ENCODE measurements at regions not wholly inside any gene's neighbourhood (a gene's known extent, or its start where the extent isn't known, plus 50 kb on each side); places are given as distances from the start of the nearest gene placed in this dataset.

GRCh38 chr2:204223046-204223445 is 286.5 kb downstream of the ICOS start:
- peaks cover 3% of the 10 kb centered on the region for H3K9me3 Mint-ChIP-seq (ENCODE audit: low read depth)
- H3K4me1 Mint-ChIP-seq (ENCODE audit: low read depth), result no peaks in the 10 kb centered on the region

GRCh38 chr2:204223544-204223943 is 287.0 kb downstream of the ICOS start:
- Mint-ChIP-seq H3K4me1 (ENCODE audit: low read depth) (no peaks in the 10 kb centered on the region), H3K36me3 (no peaks in the 10 kb centered on the region), H3K27me3 (peaks cover 8% of the 10 kb centered on the region), H3K9me3 (ENCODE audit: low read depth) (no peaks in the 10 kb centered on the region), H3K27ac (no peak overlapping the region), H3K4me3 (no peak overlapping the region)

More at GRCh38 chr2:204223046-204223445, 286.5 kb downstream of the ICOS start:
- no peak overlapping the region for H3K4me3 Mint-ChIP-seq
- peaks cover 9% of the 10 kb centered on the region for H3K27me3 Mint-ChIP-seq
- H3K36me3 Mint-ChIP-seq, result no peaks in the 10 kb centered on the region
- no peak overlapping the region for H3K27ac Mint-ChIP-seq

- no peaks in the 10 kb centered on the region for H3K9me3 Mint-ChIP-seq (ENCODE audit: low read depth)
- no peak overlapping the region for H3K27ac Mint-ChIP-seq
- no peak overlapping the region for H3K4me3 Mint-ChIP-seq
- H3K27me3 Mint-ChIP-seq, result peaks cover 10% of the 10 kb centered on the region
- no peaks in the 10 kb centered on the region for H3K36me3 Mint-ChIP-seq
- no peaks in the 10 kb centered on the region for H3K4me1 Mint-ChIP-seq (ENCODE audit: low read depth)
Measured at GRCh38 chr2:204225671-204226073, 289.1 kb downstream of the ICOS start.

GRCh38 chr2:204226305-204226880 is 289.8 kb downstream of the ICOS start:
- Mint-ChIP-seq H3K4me1 (ENCODE audit: low read depth) (no peaks in the 10 kb centered on the region), H3K36me3 (no peaks in the 10 kb centered on the region), H3K9me3 (ENCODE audit: low read depth) (no peaks in the 10 kb centered on the region), H3K4me3 (no peak overlapping the region), H3K27ac (no peak overlapping the region), H3K27me3 (peaks cover 10% of the 10 kb centered on the region)

- no peaks in the 10 kb centered on the region for H3K4me1 Mint-ChIP-seq (ENCODE audit: low read depth)
- no peak overlapping the region for H3K27ac Mint-ChIP-seq
- H3K27me3 Mint-ChIP-seq, result peaks cover 8% of the 10 kb centered on the region
- no peaks in the 10 kb centered on the region for H3K36me3 Mint-ChIP-seq
- no peak overlapping the region for H3K4me3 Mint-ChIP-seq
- no peaks in the 10 kb centered on the region for H3K9me3 Mint-ChIP-seq (ENCODE audit: low read depth)
Measured at GRCh38 chr2:204228169-204228886, 291.8 kb downstream of the ICOS start.

GRCh38 chr2:204234248-204234647 is 297.7 kb downstream of the ICOS start:
- peaks cover 2% of the 10 kb centered on the region for H3K27me3 Mint-ChIP-seq
- no peaks in the 10 kb centered on the region for H3K4me1 Mint-ChIP-seq (ENCODE audit: low read depth)
- H3K9me3 Mint-ChIP-seq (ENCODE audit: low read depth), result no peaks in the 10 kb centered on the region
- H3K27ac Mint-ChIP-seq, result no peak overlapping the region
- no peaks in the 10 kb centered on the region for H3K36me3 Mint-ChIP-seq
- H3K4me3 Mint-ChIP-seq, result no peak overlapping the region

GRCh38 chr2:204234879-204235278 is 298.3 kb downstream of the ICOS start:
- peaks cover 2% of the 10 kb centered on the region for H3K27me3 Mint-ChIP-seq
- no peak overlapping the region for H3K4me3 Mint-ChIP-seq
- no peak overlapping the region for H3K27ac Mint-ChIP-seq
- no peaks in the 10 kb centered on the region for H3K4me1 Mint-ChIP-seq (ENCODE audit: low read depth)
- no peaks in the 10 kb centered on the region for H3K36me3 Mint-ChIP-seq
- H3K9me3 Mint-ChIP-seq (ENCODE audit: low read depth), result no peaks in the 10 kb centered on the region

GRCh38 chr2:204237416-204237815 is 300.9 kb downstream of the ICOS start:
- peaks cover 2% of the 10 kb centered on the region for H3K27me3 Mint-ChIP-seq
- H3K27ac Mint-ChIP-seq, result no peak overlapping the region
- H3K9me3 Mint-ChIP-seq (ENCODE audit: low read depth), result no peaks in the 10 kb centered on the region
- H3K36me3 Mint-ChIP-seq, result no peaks in the 10 kb centered on the region
- H3K4me1 Mint-ChIP-seq (ENCODE audit: low read depth), result peaks cover 2% of the 10 kb centered on the region
- H3K4me3 Mint-ChIP-seq, result no peak overlapping the region

GRCh38 chr2:204239411-204240165 is 303.0 kb downstream of the ICOS start:
- Mint-ChIP-seq H3K27me3 (peaks cover 4% of the 10 kb centered on the region), H3K36me3 (no peaks in the 10 kb centered on the region), H3K4me1 (ENCODE audit: low read depth) (peaks cover 12% of the 10 kb centered on the region), H3K4me3 (no peak overlapping the region), H3K27ac (no peak overlapping the region), H3K9me3 (ENCODE audit: low read depth) (no peaks in the 10 kb centered on the region)

- Mint-ChIP-seq H3K27me3 (peaks cover 4% of the 10 kb centered on the region), H3K4me3 (no peak overlapping the region), H3K36me3 (no peaks in the 10 kb centered on the region), H3K9me3 (ENCODE audit: low read depth) (no peaks in the 10 kb centered on the region), H3K27ac (no peak overlapping the region), H3K4me1 (ENCODE audit: low read depth) (peaks cover 12% of the 10 kb centered on the region)
Measured at GRCh38 chr2:204240961-204241360, 304.3 kb upstream of the PARD3B start.

- Mint-ChIP-seq H3K36me3 (no peaks in the 10 kb centered on the region), H3K27me3 (peaks cover 6% of the 10 kb centered on the region), H3K4me3 (no peak overlapping the region), H3K27ac (no peak overlapping the region), H3K9me3 (ENCODE audit: low read depth) (no peaks in the 10 kb centered on the region), H3K4me1 (ENCODE audit: low read depth) (no peaks in the 10 kb centered on the region)
Measured at GRCh38 chr2:204249437-204249836, 295.8 kb upstream of the PARD3B start.

GRCh38 chr2:204250692-204251091 is 294.6 kb upstream of the PARD3B start:
- Mint-ChIP-seq H3K27ac (no peak overlapping the region), H3K36me3 (no peaks in the 10 kb centered on the region), H3K27me3 (peaks cover 6% of the 10 kb centered on the region), H3K9me3 (ENCODE audit: low read depth) (no peaks in the 10 kb centered on the region), H3K4me3 (no peak overlapping the region), H3K4me1 (ENCODE audit: low read depth) (no peaks in the 10 kb centered on the region)

- Mint-ChIP-seq H3K36me3 (no peaks in the 10 kb centered on the region), H3K4me3 (no peak overlapping the region), H3K9me3 (ENCODE audit: low read depth) (no peaks in the 10 kb centered on the region), H3K4me1 (ENCODE audit: low read depth) (no peaks in the 10 kb centered on the region), H3K27ac (no peak overlapping the region), H3K27me3 (peaks cover 6% of the 10 kb centered on the region)
Measured at GRCh38 chr2:204251158-204251997, 293.9 kb upstream of the PARD3B start.

- Mint-ChIP-seq H3K4me3 (no peak overlapping the region), H3K27ac (no peak overlapping the region), H3K4me1 (ENCODE audit: low read depth) (no peaks in the 10 kb centered on the region), H3K27me3 (peaks cover 6% of the 10 kb centered on the region), H3K36me3 (no peaks in the 10 kb centered on the region), H3K9me3 (ENCODE audit: low read depth) (no peaks in the 10 kb centered on the region)
Measured at GRCh38 chr2:204251998-204252376, 293.3 kb upstream of the PARD3B start.

- Mint-ChIP-seq H3K36me3 (no peaks in the 10 kb centered on the region), H3K27me3 (peaks cover 2% of the 10 kb centered on the region), H3K4me3 (no peak overlapping the region), H3K27ac (no peak overlapping the region), H3K9me3 (ENCODE audit: low read depth) (no peaks in the 10 kb centered on the region), H3K4me1 (ENCODE audit: low read depth) (no peaks in the 10 kb centered on the region)
Measured at GRCh38 chr2:204255071-204255470, 290.2 kb upstream of the PARD3B start.

All from activated naive CD8-positive, alpha-beta T cell (primary cell).